ENCODE measurements at regions not wholly inside any gene's neighbourhood (a gene's known extent, or its start where the extent isn't known, plus 50 kb on each side); places are given as distances from the start of the nearest gene placed in this dataset.
A peak's percentile ranks its signal among the peaks of the same experiment; 100 is the strongest.

GRCh38 chr3:135781026-135781815 lies 184.3 kb upstream of the PPP2R3A start:
- no peak overlapping the region for H3K27ac ChIP-seq
- in situ Hi-C loops (cut with MboI; ENCODE audit: low pct_unique_long_range_greater_than_20kb in 2 of 9, low sequenced_read_pairs in 9 of 9, unreplicated experiment in 9 of 9): no loop called here
- ATAC-seq (replicated peaks in 6 of 8): no peak
- H3K4me3 ChIP-seq: no peak overlapping the region
- H3K4me1 ChIP-seq (replicated peaks in 1 of 2): no peaks in the 10 kb centered on the region
- WGBS, 10 experiments: 0 to 100% (median 81%) methylated on average over 1 to 3 of the region's 3 CpGs; no CpG with 5 or more reads in 1 of the 10 experiments

DNA sequence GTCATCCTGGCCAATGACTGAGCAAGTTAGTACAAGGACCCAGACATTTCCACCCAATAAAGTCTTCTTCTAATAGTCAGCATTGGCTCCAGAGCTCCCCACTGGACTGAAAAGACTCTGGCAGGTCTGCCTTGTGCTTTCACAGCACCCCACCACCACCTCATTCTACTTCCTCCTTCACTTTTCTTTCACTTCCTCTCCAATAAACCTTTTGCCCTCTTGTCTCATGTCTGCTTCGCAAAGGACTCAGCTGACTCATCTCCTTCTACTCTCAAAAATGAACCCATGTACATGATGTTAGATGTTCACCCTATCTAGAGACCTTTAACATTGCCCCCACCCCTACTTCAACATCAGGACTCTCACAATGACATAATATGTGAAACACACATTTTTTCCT lies 181.0 kb upstream of the PPP2R3A start:
- ATAC-seq (replicated peaks in 6 of 8): no peak
- Histone ChIP-seq H3K27ac (no peak overlapping the region), H3K4me3 (no peak overlapping the region), H3K4me1 (replicated peaks in 1 of 2) (peaks cover 0 to 13% of the 10 kb centered on the region in 2 donors)
- in situ Hi-C loops (cut with MboI; ENCODE audit: low pct_unique_long_range_greater_than_20kb in 2 of 9, low sequenced_read_pairs in 9 of 9, unreplicated experiment in 9 of 9): no loop called here
- WGBS, 10 experiments: 0 to 100% (median 77%) methylated on average over 1 of the region's 1 CpG; no CpG with 5 or more reads in 4 of the 10 experiments

DNA sequence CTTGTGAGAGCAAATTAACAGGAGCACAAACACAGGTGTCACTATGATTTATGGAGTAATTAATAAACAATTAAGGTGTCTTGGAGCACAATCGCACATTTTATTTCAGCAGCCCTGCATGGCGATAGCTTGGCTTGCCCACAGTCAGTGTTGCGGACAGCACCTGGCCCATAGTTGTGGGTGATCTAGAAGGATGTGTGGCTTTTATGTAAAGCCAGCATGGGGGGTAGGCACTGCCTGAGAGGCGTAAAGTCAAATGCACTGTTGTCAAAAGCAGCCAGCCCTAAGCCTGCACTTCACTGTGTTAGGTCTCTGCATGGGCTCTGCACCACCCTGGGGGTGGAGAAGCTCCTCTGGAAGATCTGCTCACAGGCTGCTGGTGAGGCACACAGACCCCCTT lies 177.4 kb upstream of the PPP2R3A start:
- Histone ChIP-seq H3K4me3 (no peak overlapping the region), H3K4me1 (replicated peaks in 1 of 2) (peaks cover 0 to 21% of the 10 kb centered on the region in 2 donors), H3K27ac (no peak overlapping the region)
- in situ Hi-C loops (cut with MboI; ENCODE audit: low pct_unique_long_range_greater_than_20kb in 2 of 9, low sequenced_read_pairs in 9 of 9, unreplicated experiment in 9 of 9): no loop called here
- no peak for ATAC-seq (replicated peaks in 6 of 8)
- 79 to 100% (median 82%) methylated on average over 1 to 4 of the region's 4 CpGs; no CpG with 5 or more reads in 6 of the 10 experiments for WGBS, 10 experiments

- Histone ChIP-seq H3K4me1 (replicated peaks in 1 of 2) (peaks cover 0 to 28% of the 10 kb centered on the region in 2 donors), H3K27ac (no peak overlapping the region), H3K4me3 (no peak overlapping the region)
- 40 to 100% (median 92%) methylated on average over 1 of the region's 2 CpGs; no CpG with 5 or more reads in 4 of the 10 experiments for WGBS, 10 experiments
- in situ Hi-C loops (cut with MboI; ENCODE audit: low pct_unique_long_range_greater_than_20kb in 2 of 9, low sequenced_read_pairs in 9 of 9, unreplicated experiment in 9 of 9): no loop called here
- no peak for ATAC-seq (replicated peaks in 6 of 8)
Measured at GRCh38 chr3:135788978-135789377, 176.6 kb upstream of the PPP2R3A start.

DNA sequence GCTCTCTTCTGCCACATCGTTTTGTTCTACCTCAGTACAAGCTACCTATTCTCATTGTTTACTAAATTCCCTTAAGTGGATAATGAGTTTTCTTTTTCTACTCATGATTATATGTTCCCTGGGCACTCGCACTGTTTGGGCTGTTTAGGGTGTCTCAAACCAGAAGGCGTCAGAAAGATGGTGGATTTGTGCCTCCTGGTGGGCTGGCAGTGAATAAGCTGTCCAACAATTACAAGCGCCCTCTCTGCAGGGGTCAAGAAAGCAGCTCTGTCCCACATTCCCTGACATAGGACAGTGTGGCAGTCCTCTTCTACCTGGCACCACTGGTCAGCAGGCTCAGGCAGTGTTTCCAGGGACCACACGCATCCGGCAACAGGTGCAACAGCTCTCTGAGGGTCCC lies 173.4 kb upstream of the PPP2R3A start:
- Histone ChIP-seq H3K4me3 (no peak overlapping the region), H3K4me1 (replicated peaks in 1 of 2) (peaks cover 0 to 25% of the 10 kb centered on the region in 2 donors), H3K27ac (no peak overlapping the region)
- in situ Hi-C loops (cut with MboI; ENCODE audit: low pct_unique_long_range_greater_than_20kb in 2 of 9, low sequenced_read_pairs in 9 of 9, unreplicated experiment in 9 of 9): no loop called here
- WGBS, 10 experiments: 52 to 100% (median 81%) methylated on average over 1 to 6 of the region's 6 CpGs; no CpG with 5 or more reads in 2 of the 10 experiments
- ATAC-seq (replicated peaks in 6 of 8): no peak

DNA sequence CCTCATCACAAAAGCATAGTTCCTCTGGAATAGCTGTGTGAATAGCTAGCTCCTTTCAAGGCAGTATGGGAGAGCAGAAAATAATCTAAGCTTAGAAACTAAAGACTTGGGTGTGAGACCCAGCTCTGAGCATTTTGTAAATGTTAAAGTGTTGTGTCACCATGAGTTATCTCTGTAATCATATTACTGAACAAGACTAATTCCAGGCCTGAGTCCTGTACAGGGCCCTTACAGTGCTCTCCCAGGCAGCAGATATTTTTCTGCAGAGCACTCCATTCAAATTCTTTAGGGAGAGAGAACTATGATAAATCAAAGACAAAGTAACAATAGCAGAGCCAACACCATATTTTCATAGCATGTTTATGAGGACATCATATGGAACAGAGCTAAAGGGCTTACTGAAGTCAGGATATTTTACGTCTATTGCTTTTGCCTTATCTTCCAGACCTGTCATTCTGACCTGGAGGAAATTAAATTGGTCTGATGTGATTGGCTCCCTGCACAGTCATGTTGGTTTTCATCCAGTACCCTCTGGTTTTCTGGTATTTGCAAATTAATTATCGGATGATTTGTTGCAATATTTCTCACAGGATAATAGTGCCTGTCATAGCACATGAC lies 172.6 kb upstream of the PPP2R3A start:
- peaks cover 0 to 17% of the 10 kb centered on the region in 2 donors for H3K4me1 ChIP-seq (replicated peaks in 1 of 2)
- no peak overlapping the region for H3K4me3 ChIP-seq
- 0 to 92% (median 74%) methylated on average over 2 of the region's 2 CpGs; no CpG with 5 or more reads in 4 of the 10 experiments for WGBS, 10 experiments
- ATAC-seq (replicated peaks in 6 of 8): peak in 7 of 8 experiments; percentile 53 to 83 (median 72)
- in situ Hi-C loops (cut with MboI; ENCODE audit: low pct_unique_long_range_greater_than_20kb in 2 of 9, low sequenced_read_pairs in 9 of 9, unreplicated experiment in 9 of 9): no loop called here
- H3K27ac ChIP-seq: no peak overlapping the region

DNA sequence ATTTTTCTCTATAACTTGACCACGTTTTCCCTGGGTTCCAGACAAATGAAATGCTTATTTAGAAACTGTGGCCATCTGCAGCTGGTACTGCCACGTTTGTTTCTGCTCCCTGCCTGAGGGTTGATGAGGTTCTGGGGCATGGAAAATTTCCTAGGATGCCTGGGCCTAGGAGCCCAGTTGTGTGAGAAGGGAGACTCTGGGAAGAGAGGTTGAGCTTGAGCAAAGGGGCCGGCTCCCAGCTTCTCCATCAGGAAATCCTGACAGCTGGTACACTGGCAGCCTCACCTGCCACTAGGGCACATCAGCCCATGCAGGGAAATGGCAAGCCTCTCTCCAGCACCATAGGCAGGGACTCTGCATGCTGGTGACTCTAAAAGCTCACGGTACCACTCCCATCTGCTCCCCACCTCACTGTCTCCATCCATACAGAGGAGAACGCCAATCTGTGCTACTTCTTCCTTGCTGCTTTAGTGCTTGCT lies 165.4 kb upstream of the PPP2R3A start:
- in situ Hi-C loops (cut with MboI; ENCODE audit: low pct_unique_long_range_greater_than_20kb in 2 of 9, low sequenced_read_pairs in 9 of 9, unreplicated experiment in 9 of 9): no loop called here
- 33 to 83% (median 59%) methylated on average over 1 to 4 of the region's 5 CpGs; no CpG with 5 or more reads in 6 of the 10 experiments for WGBS, 10 experiments
- Histone ChIP-seq H3K4me3 (no peak overlapping the region), H3K27ac (no peak overlapping the region), H3K4me1 (replicated peaks in 1 of 2) (peaks cover 17 to 21% of the 10 kb centered on the region in 2 donors)
- ATAC-seq (replicated peaks in 6 of 8): no peak

- ATAC-seq (replicated peaks in 6 of 8): no peak
- Histone ChIP-seq H3K4me1 (replicated peaks in 1 of 2) (peaks cover 24 to 30% of the 10 kb centered on the region in 2 donors), H3K4me3 (no peak overlapping the region), H3K27ac (no peak overlapping the region)
- in situ Hi-C loops (cut with MboI; ENCODE audit: low pct_unique_long_range_greater_than_20kb in 2 of 9, low sequenced_read_pairs in 9 of 9, unreplicated experiment in 9 of 9): no loop called here
- 0 to 100% (median 59%) methylated on average over 1 to 3 of the region's 3 CpGs; no CpG with 5 or more reads in 2 of the 10 experiments for WGBS, 10 experiments
Measured at GRCh38 chr3:135801018-135801417, 164.5 kb upstream of the PPP2R3A start.

DNA sequence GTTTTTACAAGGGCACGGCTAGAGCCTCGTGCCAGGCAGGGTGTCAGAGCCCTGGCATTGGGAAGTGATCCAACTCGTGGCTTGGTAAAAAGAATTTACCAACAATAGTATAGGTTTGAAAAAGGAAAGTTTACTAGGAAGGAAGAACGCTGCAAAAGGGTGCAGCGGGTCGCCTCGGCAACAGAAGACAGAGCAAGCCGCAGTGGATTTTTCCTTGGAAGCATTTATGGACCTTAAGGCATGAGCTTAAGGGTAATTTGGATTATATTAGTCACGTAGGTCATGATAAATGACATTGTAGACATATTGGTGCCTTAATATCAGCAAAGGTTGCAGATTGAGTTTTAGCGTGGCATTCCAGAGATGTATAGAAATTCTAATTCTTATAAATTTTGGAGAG lies 163.4 kb upstream of the PPP2R3A start:
- Histone ChIP-seq H3K27ac (no peak overlapping the region), H3K4me3 (no peak overlapping the region), H3K4me1 (replicated peaks in 1 of 2) (peaks cover 32 to 38% of the 10 kb centered on the region in 2 donors)
- in situ Hi-C loops (cut with MboI; ENCODE audit: low pct_unique_long_range_greater_than_20kb in 2 of 9, low sequenced_read_pairs in 9 of 9, unreplicated experiment in 9 of 9): no loop called here
- WGBS, 10 experiments: 35 to 91% (median 87%) methylated on average over 4 to 10 of the region's 10 CpGs; no CpG with 5 or more reads in 1 of the 10 experiments
- no peak for ATAC-seq (replicated peaks in 6 of 8)

DNA sequence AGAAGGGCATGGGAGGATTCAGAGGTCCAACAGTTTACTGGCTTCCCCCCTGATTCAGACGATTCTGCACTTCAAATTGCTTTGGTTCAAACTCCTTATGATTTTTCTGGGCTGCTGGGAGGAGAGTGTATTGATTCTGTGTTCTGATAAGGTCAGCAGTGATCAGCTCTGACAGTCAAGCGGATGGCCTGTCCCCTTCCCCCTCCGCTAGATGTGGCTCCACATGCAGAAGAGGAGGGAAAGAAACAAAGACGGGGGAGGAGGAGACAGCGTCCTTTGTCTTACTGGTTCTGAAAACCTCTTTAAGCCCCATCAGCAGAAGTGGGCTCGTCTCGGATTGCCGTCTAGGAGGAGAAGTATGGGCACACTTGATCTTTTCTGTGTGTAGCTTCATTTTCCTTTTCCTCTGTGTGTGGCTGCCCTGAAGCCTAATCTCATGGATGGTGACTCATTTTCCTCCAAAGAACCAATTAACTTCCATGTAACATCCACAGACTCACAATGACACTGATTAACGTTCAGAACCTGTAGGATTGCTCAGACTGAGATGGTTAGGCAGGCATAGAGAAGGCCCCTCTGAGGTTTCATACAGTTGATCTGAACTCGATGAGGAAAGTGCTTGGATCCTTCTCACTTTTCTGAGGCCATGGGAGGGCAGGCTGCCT lies 162.4 kb upstream of the PPP2R3A start:
- peak overlapping the region in 1 of 2 donors; percentile 80 for H3K27ac ChIP-seq
- no peak overlapping the region for H3K4me3 ChIP-seq
- in situ Hi-C loops (cut with MboI; ENCODE audit: low pct_unique_long_range_greater_than_20kb in 2 of 9, low sequenced_read_pairs in 9 of 9, unreplicated experiment in 9 of 9): no loop called here
- ATAC-seq (replicated peaks in 6 of 8): peak in 6 of 8 experiments; percentile 66 to 92 (median 87)
- H3K4me1 ChIP-seq (replicated peaks in 1 of 2): peaks cover 32 to 38% of the 10 kb centered on the region in 2 donors
- WGBS, 10 experiments: 0 to 86% (median 34%) methylated on average over 1 to 8 of the region's 10 CpGs; no CpG with 5 or more reads in 2 of the 10 experiments

DNA sequence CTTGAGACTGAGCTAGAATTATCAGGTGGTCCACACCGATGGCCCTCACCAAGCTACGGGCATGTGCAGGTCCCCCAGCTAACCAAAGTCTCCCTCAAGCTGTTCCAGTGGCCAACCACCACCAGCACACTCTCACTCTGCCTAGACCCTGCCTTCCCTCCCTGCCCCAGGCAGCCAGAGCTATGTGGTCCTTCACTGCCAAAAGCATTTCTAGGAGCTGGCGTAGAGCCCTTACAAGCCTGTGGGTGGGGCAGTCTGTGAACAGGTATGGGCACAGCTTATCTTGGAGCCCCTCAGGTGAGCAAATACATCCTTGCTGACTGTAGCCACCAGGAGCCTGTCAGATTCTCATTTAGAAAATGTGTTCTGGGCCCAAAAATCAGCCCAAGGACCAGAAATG lies 159.8 kb upstream of the PPP2R3A start:
- no peak overlapping the region for H3K4me3 ChIP-seq
- H3K4me1 ChIP-seq (replicated peaks in 1 of 2): peaks cover 38 to 44% of the 10 kb centered on the region in 2 donors
- in situ Hi-C loops (cut with MboI; ENCODE audit: low pct_unique_long_range_greater_than_20kb in 2 of 9, low sequenced_read_pairs in 9 of 9, unreplicated experiment in 9 of 9): no loop called here
- WGBS, 10 experiments: 20 to 100% (median 86%) methylated on average over 1 to 3 of the region's 3 CpGs; no CpG with 5 or more reads in 5 of the 10 experiments
- no peak for ATAC-seq (replicated peaks in 6 of 8)
- H3K27ac ChIP-seq: peak overlapping the region in 1 of 2 donors; percentile 53

DNA sequence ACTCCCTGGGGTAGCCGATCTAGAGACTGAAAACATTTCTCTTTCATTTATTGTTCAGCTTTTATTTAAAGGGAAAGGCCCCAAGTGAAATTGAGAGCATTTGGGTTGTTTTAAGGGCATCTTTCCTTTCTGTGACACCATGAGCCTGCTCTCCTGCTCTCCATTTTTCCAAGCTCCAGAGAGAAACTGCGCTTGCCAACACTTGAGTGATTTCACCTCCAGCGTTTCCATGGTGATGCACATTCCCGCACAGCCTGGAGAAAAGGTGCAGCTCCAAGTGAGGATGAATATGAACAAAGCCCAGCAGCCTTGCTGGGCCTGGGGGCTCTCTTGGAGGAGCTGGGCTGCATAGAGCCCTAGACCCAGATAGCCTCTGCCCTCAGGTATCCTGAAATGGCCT lies 159.2 kb upstream of the PPP2R3A start:
- H3K4me1 ChIP-seq (replicated peaks in 1 of 2): peaks cover 42 to 50% of the 10 kb centered on the region in 2 donors
- peak overlapping the region in 1 of 2 donors; percentile 53 for H3K27ac ChIP-seq
- H3K4me3 ChIP-seq: no peak overlapping the region
- peak in 5 of 8 experiments; percentile 72 to 87 (median 76) for ATAC-seq (replicated peaks in 6 of 8)
- 0 to 67% (median 20%) methylated on average over 1 to 3 of the region's 4 CpGs; no CpG with 5 or more reads in 5 of the 10 experiments for WGBS, 10 experiments
- in situ Hi-C loops (cut with MboI; ENCODE audit: low pct_unique_long_range_greater_than_20kb in 2 of 9, low sequenced_read_pairs in 9 of 9, unreplicated experiment in 9 of 9): no loop called here

DNA sequence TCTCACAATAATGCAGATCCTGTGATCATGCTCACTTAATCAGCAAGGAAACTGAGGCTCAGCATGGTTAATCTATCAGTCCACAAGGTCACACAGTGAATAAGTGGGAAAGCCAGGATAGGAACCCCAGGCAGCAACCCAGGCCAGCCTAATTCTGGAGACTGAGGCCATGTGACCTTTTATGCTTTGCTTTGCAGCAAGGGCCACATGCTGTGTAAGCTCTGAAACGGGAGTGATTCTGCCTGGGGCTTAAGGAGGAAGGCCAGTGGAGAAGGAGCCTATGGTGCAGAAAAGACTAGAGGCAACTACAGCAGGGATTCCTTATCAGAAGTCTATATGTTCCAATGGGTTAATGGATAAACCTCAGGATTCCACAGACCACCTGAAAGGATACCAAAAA lies 157.6 kb upstream of the PPP2R3A start:
- 0 to 40% (median 20%) methylated on average over 1 of the region's 1 CpG; no CpG with 5 or more reads in 3 of the 10 experiments for WGBS, 10 experiments

More for the DNA sequence above, 157.6 kb upstream of the PPP2R3A start:
- Histone ChIP-seq H3K4me3 (no peak overlapping the region), H3K27ac (no peak overlapping the region), H3K4me1 (replicated peaks in 1 of 2) (peaks cover 38 to 50% of the 10 kb centered on the region in 2 donors)
- in situ Hi-C loops (cut with MboI; ENCODE audit: low pct_unique_long_range_greater_than_20kb in 2 of 9, low sequenced_read_pairs in 9 of 9, unreplicated experiment in 9 of 9): no loop called here
- ATAC-seq (replicated peaks in 6 of 8): no peak

Measured in motor neuron (in vitro differentiated cells).